PC-3 (cell line): ENCODE measurements at regions not wholly inside any gene's neighbourhood (a gene's known extent, or its start where the extent isn't known, plus 50 kb on each side); places are given as distances from the start of the nearest gene placed in this dataset.

Experiments used
- ATAC-seq: fragments of 200-7000 bp; cut with Tn5 transposase; 2 replicates; pipeline ENCODE4 v1.9.1; 2020; ENCODE audit warnings: mild to moderate bottlenecking, moderate library complexity
- BruUV-seq: library from RNA; stranded (reverse); fragments of 400-500 nt; replicated peaks from 2 replicates; lab custom pipeline; 2021; lab: Mats Ljungman, UMichigan
- CTCF ChIA-PET: fragments of 300-600 bp; sonication (Branson Sonifier 250); formaldehyde crosslinking; loops from one replicate; lab custom pipeline; 2022; ENCODE audit warnings: antibody characterized with exemption; lab: Charles Lee
- POLR2A ChIA-PET: fragments of 300-600 bp; sonication (Branson Sonifier 250); formaldehyde crosslinking; loops from one replicate; lab custom pipeline; 2022; ENCODE audit warnings: antibody characterized with exemption; ENCODE audit not compliant: unreplicated experiment; lab: Charles Lee
- DNase-seq: peaks from one replicate; pipeline ENCODE4 v3.0.0-alpha.2; 2015
- H2AFZ ChIP-seq: fragments of 300-600 bp; sonication (generic); 2 replicates; pipeline ENCODE4 v1.6.0; 2016; ENCODE audit warnings: antibody characterized with exemption, low read length
- H3F3A ChIP-seq: fragments of 300-600 bp; sonication (generic); one replicate; pipeline ENCODE4 v1.6.0; 2017; ENCODE audit warnings: antibody characterized with exemption, low read length, control low read depth, mild to moderate bottlenecking; ENCODE audit not compliant: unreplicated experiment
- H3K27ac ChIP-seq: fragments of 300-600 bp; sonication (generic); 2 replicates; pipeline ENCODE4 v1.5.1; 2016; ENCODE audit warnings: mild to moderate bottlenecking, low read length
- H3K27me3 ChIP-seq: fragments of 300-600 bp; sonication (generic); 2 replicates; pipeline ENCODE4 v1.6.1; 2016; ENCODE audit warnings: low read length, mixed read lengths
- H3K36me3 ChIP-seq: fragments of 300-600 bp; sonication (generic); 2 replicates; pipeline ENCODE4 v1.6.1; 2016; ENCODE audit warnings: low read depth, mixed run types, low read length, mixed read lengths
- H3K4me1 ChIP-seq: fragments of 300-600 bp; sonication (generic); 2 replicates; pipeline ENCODE4 v1.5.1; 2016; ENCODE audit warnings: low read length; ENCODE audit not compliant: insufficient read depth
- H3K4me2 ChIP-seq: fragments of 300-600 bp; sonication (generic); 2 replicates; pipeline ENCODE4 v1.6.0; 2016; ENCODE audit warnings: low read length
- H3K4me3 ChIP-seq: fragments of 300-600 bp; sonication (generic); 2 replicates; pipeline ENCODE4 v1.5.1; 2016; ENCODE audit warnings: mild to moderate bottlenecking, low read length, mixed read lengths
- H3K79me2 ChIP-seq: fragments of 300-600 bp; sonication (generic); 2 replicates; pipeline ENCODE4 v1.6.1; 2017; ENCODE audit warnings: low read length, mixed read lengths
- H3K9ac ChIP-seq: fragments of 300-600 bp; sonication (generic); 2 replicates; pipeline ENCODE4 v1.6.0; 2016; ENCODE audit warnings: mild to moderate bottlenecking, low read length
- H3K9me2 ChIP-seq: fragments of 300-600 bp; sonication (generic); replicated peaks from 2 replicates; pipeline ENCODE4 v1.6.1; 2016; ENCODE audit warnings: mixed run types, low read length, mixed read lengths
- H3K9me3 ChIP-seq: fragments of 300-600 bp; sonication (generic); 2 replicates; pipeline ENCODE4 v1.6.1; 2016; ENCODE audit warnings: low read length, mixed read lengths
- H4K20me1 ChIP-seq: fragments of 300-600 bp; sonication (generic); 2 replicates; pipeline ENCODE4 v1.6.1; 2016; ENCODE audit warnings: low read length, mixed read lengths
- CTCF ChIP-seq: fragments of 300-600 bp; sonication (generic); conservative IDR thresholded peaks from 2 replicates; pipeline ENCODE4 v1.5.1; 2017; ENCODE audit warnings: antibody characterized with exemption, low read depth, mild to moderate bottlenecking, low read length
- EZH2 ChIP-seq: fragments of 300-600 bp; sonication (generic); IDR thresholded peaks from one replicate; pipeline ENCODE4 v1.6.1; 2017; ENCODE audit warnings: antibody characterized with exemption, mild to moderate bottlenecking, low read length; ENCODE audit not compliant: unreplicated experiment
- EZH2phosphoT487 ChIP-seq: fragments of 300-600 bp; sonication (generic); IDR thresholded peaks from 2 replicates; pipeline ENCODE4 v1.6.1; 2018; ENCODE audit warnings: mild to moderate bottlenecking, antibody characterized with exemption, low read length, borderline replicate concordance
- intact Hi-C: fragments of 100-400 bp; cut with micrococcal nuclease; formaldehyde crosslinking; loops from 2 replicates; pipeline ENCODE4 v1.9.0; 2023

GRCh38 chr7:97576043-97576442 is 155.8 kb upstream of the TAC1 start:
- CTCF ChIA-PET: no interaction called here
- ATAC-seq (no peak), DNase-seq (no peak)
- intact Hi-C loops: no loop called here
- Histone ChIP-seq H3K27me3 (0 out of 2 replicates have a peak, but pooled peaks cover 4% of the 10 kb centered on the region), H2AFZ (no peak overlapping the region), H3K27ac (no peak overlapping the region), H3K9me2 (no peaks in the 10 kb centered on the region), H3K79me2 (no peaks in the 10 kb centered on the region), H3K9ac (no peak overlapping the region), H4K20me1 (no peaks in the 10 kb centered on the region), H3K9me3 (no peaks in the 10 kb centered on the region), H3K36me3 (no peaks in the 10 kb centered on the region), H3F3A (no peaks in the 10 kb centered on the region), H3K4me2 (no peak overlapping the region), H3K4me1 (no peaks in the 10 kb centered on the region), H3K4me3 (no peak overlapping the region)
- POLR2A ChIA-PET: no interaction called here
- BruUV-seq: no TSS peak
- no peak for TF ChIP-seq EZH2phosphoT487
- TF ChIP-seq EZH2: no peak
- TF ChIP-seq CTCF: no peak

GRCh38 chr7:97578225-97578624 is 153.7 kb upstream of the TAC1 start:
- BruUV-seq: no TSS peak
- H4K20me1 ChIP-seq: no peaks in the 10 kb centered on the region
- no peak overlapping the region for H3K4me2 ChIP-seq
- H3K27ac ChIP-seq: no peak overlapping the region
- no peak overlapping the region for H3K4me3 ChIP-seq
- H3K4me1 ChIP-seq: no peaks in the 10 kb centered on the region
- POLR2A ChIA-PET: no interaction called here
- H3K9ac ChIP-seq: no peak overlapping the region
- H3F3A ChIP-seq: no peaks in the 10 kb centered on the region
- no peaks in the 10 kb centered on the region for H3K9me2 ChIP-seq
- no peaks in the 10 kb centered on the region for H3K79me2 ChIP-seq
- intact Hi-C loops: no loop called here
- no peaks in the 10 kb centered on the region for H3K36me3 ChIP-seq
- TF ChIP-seq EZH2 (no peak), CTCF (no peak), EZH2phosphoT487 (no peak)
- CTCF ChIA-PET: no interaction called here
- no peaks in the 10 kb centered on the region for H3K27me3 ChIP-seq
- DNase-seq (no peak), ATAC-seq (no peak)
- H3K9me3 ChIP-seq: no peaks in the 10 kb centered on the region
- no peak overlapping the region for H2AFZ ChIP-seq

GRCh38 chr7:97580205-97580604 is 151.7 kb upstream of the TAC1 start:
- Histone ChIP-seq H3K9me2 (no peaks in the 10 kb centered on the region), H3K36me3 (no peaks in the 10 kb centered on the region), H3K27me3 (no peaks in the 10 kb centered on the region), H3K9ac (no peak overlapping the region), H3K4me1 (no peaks in the 10 kb centered on the region), H3K27ac (no peak overlapping the region), H2AFZ (no peak overlapping the region), H3F3A (no peaks in the 10 kb centered on the region), H3K4me3 (no peak overlapping the region), H3K9me3 (no peaks in the 10 kb centered on the region), H3K79me2 (no peaks in the 10 kb centered on the region), H3K4me2 (no peak overlapping the region), H4K20me1 (no peaks in the 10 kb centered on the region)
- no TSS peak for BruUV-seq
- ChIA-PET POLR2A (no interaction called here), CTCF (no interaction called here)
- ATAC-seq (no peak), DNase-seq (no peak)
- TF ChIP-seq EZH2phosphoT487 (no peak), CTCF (no peak), EZH2 (no peak)
- intact Hi-C loops: no loop called here
